HG03095 (cell line): ENCODE measurements at regions not wholly inside any gene's neighbourhood (a gene's known extent, or its start where the extent isn't known, plus 50 kb on each side); places are given as distances from the start of the nearest gene placed in this dataset.
"Not testable (repeated sequence)": the region's sequence is repeated elsewhere in the genome, so short reads cannot be mapped to it uniquely, and the experiment has no call there.

Source experiments
- ATAC-seq: cut with Tn5 transposase; IDR thresholded peaks from one replicate; pipeline ENCODE4 v1.9.1; 2021; ENCODE audit warnings: moderate library complexity; ENCODE audit not compliant: unreplicated experiment

GRCh38 chr14:44453433-44454171 is 53.5 kb downstream of the FSCB start:
- ATAC-seq, result no peak

DNA sequence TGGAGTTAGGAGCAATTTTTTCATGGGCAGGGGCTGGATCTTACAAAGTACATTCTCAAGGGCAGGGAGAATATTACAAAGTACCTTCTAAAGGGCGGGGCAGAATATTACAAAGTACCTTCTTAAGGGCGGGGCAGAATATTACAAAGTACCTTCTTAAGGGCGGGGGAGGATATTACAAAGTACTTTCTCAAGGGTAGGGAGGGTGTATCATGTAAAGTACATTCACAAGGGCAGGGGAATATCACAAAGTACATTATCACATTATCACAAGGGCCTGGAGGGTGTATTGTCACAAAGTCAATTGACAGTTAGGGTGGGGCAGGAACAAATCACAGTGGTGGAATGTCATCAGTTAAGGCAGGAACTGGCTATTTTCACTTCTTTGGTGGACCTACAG is 56.9 kb downstream of the FSCB start:
- ATAC-seq, result not testable (repeated sequence)

DNA sequence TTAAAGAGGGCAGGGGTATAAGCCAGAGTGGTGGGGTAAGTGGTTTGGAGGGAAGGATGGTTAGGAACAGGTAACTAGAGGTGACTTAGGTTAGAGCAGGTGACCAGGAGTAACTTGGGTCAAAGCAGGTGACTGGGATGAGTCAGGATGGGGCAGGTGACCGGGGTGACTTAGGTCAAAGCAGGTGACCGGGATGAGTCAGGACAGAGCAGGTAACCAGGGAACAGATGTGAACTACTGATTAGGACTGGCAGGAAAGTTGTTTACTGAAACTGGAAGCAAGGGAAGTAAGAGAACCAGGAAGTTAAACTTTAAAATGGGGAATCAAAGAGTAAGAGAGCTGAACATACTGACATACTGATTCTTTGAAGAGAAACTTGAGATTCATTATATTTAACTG is 57.4 kb downstream of the FSCB start:
- no peak for ATAC-seq

GRCh38 chr14:44448951-44449358 is 58.1 kb downstream of the FSCB start:
- ATAC-seq, result no peak

DNA sequence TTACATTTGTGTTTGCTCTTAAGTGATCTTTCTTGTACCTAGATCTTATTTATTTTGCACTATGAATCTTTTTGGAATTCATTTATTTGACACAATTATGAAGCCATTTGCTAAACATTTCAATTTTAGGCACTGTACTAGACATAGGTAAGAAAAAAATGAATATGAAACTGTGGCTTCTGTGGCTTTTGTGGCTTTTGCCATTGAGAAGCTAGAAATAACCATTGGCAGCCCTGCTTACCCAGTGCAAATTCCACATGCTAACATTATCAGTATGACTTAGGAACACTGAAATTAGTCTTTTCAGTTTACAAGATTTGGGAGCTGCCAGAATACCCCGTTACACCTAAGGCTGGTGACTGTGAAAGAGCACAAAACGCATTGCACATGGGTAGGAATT is 60.1 kb downstream of the FSCB start:
- ATAC-seq, result no peak

- no peak for ATAC-seq
These were observed 62.6 kb downstream of the FSCB start for GRCh38 chr14:44444454-44444853.

GRCh38 chr14:44438936-44439335 is 68.1 kb downstream of the FSCB start:
- ATAC-seq, result no peak

DNA sequence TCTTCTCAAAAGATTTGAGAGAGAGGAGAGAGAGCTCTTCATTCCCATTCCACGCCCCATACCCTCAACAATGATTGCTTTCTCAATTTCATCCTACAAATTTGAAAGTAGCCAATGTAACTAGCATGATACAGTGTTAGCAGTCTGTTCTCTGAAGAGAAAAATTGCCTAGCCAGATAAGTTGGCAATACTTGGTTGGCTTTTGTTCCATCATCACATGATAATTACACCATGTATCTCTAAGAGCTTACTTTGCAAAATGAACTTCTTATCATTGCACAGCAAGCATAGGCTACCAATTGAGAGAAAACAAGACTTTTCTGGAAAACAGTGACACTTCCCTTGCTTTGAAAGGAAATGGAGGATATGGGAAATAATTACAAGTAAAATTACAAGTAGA is 68.9 kb downstream of the FSCB start:
- no peak for ATAC-seq

DNA sequence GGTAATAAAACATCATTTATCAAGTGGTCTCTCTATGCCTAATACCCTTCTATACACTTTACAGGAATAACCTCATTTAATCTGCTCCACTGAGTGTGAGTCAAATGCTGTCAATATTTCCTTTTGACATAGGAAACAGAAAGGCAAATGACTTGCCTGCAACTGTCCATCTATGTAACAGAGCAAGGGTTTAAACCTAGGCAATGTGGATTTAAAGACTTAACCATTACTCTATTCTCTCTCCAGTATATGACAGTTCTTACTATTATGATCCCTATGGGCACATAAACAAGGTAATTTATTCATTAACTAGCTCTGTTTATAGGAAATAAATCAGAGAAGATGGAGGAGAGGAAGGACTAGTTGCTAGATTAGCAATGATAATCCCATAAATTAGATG is 70.6 kb downstream of the FSCB start:
- no peak for ATAC-seq

GRCh38 chr14:44428231-44428945 is 78.7 kb downstream of the FSCB start:
- no peak for ATAC-seq

GRCh38 chr14:44422699-44423098 is 84.4 kb downstream of the FSCB start:
- ATAC-seq, result no peak

DNA sequence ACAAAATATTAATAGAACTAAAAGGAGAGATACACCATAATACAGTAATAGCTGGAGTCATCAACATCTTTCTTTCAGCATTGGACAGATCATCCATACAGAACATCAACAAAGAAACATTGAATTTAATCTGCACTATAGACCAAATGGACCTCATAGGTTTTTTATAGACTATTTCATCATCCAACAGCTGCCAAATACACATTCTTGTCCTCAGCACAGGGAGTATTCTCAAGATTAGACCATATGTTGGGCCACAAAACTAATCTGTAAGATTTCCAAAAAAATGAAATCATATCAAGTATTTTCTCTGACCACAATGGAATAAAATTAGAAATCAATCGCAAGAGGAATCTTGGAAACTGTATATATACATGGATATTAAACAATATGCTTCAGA is 86.9 kb downstream of the FSCB start:
- no peak for ATAC-seq

- no peak for ATAC-seq
These were observed 88.2 kb downstream of the FSCB start for GRCh38 chr14:44418856-44419255.

GRCh38 chr14:44417809-44418208 is 89.3 kb downstream of the FSCB start:
- no peak for ATAC-seq

- ATAC-seq, result no peak
These were observed 92.4 kb downstream of the FSCB start for GRCh38 chr14:44414646-44415045.

GRCh38 chr14:44412858-44413569 is 94.1 kb downstream of the FSCB start:
- no peak for ATAC-seq

DNA sequence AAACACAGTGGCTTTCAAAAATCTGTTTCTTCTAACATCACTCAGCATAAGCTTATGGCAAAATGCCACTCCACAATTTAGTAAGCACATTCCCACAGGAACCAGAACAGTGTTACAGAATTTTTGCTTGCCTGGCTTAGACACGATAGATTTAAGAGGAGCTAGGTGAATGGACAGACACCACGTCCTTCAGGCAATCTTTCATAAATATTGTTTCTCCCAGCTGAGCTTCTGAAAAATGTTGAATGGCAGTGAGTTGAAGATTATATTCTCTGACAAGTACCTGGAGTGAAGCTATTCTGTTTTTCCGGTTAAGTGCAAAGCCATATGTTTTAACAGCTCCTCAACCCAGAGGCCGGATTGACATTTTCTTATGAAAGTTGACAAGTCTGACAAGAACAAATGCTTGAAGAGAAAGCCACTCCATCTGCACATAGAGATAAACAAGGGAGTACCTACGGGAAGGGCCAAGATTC is 102.0 kb downstream of the FSCB start:
- no peak for ATAC-seq

- no peak for ATAC-seq
These were observed 102.5 kb downstream of the FSCB start for GRCh38 chr14:44404599-44404998.

DNA sequence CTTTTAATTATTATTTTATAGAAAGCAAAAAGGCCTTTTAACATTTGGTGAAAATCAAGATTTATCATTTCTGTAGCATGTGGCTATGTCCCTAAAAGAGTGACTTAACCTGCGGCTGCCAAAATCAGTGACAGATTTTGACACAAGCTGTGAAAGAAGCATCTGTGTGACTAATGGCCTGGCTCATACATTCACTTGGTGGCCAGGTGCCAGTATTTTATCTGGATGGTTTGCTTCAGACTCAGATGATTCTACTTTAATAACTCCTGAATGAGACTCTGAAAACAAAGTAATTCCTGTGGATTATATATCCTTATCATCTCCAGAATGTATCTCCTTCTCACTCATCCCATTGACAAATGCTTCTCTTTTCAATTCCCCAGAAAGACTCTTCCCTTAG is 103.0 kb downstream of the FSCB start:
- ATAC-seq, result no peak

GRCh38 chr14:44403193-44403592 is 103.9 kb downstream of the FSCB start:
- ATAC-seq, result no peak

DNA sequence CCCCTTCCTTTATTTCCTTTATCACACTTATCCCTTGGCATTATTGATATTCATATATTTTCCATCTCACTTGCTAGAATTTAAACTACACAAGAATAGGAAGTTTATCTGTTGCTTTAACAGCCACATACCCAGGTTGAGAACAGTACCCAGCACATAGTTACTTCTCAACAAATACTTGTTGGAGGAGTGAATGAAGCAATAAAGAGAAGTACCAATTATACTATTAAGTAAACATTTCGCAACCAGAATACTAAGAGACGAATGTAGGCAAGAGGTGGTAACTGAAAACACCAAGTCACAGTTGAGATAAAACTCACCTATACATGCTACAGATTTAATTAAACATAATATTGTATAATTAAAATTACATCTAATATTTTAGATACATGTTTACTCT is 110.9 kb downstream of the FSCB start:
- ATAC-seq, result no peak

- ATAC-seq, result no peak
These were observed 114.1 kb downstream of the FSCB start for GRCh38 chr14:44392984-44393383.
